ENCODE measurements at regions not wholly inside any gene's neighbourhood (a gene's known extent, or its start where the extent isn't known, plus 50 kb on each side); places are given as distances from the start of the nearest gene placed in this dataset.

DNA sequence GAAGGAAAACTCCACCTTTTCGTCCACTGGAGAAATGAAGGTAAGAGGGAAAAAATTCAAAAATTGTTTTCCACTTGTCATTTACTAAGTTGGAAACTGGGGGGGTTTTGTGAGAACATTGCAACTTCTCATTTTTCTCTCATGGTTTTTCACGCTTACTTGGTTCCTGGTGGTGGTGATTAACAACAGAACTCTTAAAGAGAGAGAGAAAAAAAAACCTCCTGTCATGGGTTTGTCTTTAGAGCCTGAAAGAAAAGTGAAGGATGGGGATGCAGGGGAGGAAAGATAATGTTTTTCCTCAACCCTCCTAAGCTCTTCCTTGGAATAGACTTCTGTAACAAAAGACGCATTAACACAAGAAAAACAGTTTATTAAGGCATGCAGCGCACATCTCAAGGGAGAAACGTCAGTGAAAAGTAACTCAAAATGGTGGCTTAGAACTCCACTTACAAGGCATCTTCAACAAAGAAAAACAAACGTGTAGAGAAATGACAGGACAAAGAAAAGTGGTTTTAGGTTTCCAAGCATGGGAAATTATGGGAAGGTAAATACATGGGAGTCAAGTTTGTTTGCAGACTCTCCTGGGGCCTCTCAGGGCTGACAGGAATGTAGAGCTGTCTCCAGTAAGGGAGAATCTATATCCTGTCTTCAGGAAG, 81.9 kb upstream of the ATF7IP start:
- Mint-ChIP-seq H3K9me3 (peaks cover 11% of the 10 kb centered on the region), H3K27ac (peak overlapping the region; percentile 91), H3K36me3 (peaks cover 1% of the 10 kb centered on the region), H3K4me3 (peak overlapping the region; percentile 7), H3K27me3 (ENCODE audit: low read depth) (no peaks in the 10 kb centered on the region), H3K4me1 (peaks cover 19% of the 10 kb centered on the region)
- DNase-seq (ENCODE audit: low spot score in 2 of 2, unreplicated experiment in 2 of 2): no peak
- TF ChIP-seq, protein P1, sequence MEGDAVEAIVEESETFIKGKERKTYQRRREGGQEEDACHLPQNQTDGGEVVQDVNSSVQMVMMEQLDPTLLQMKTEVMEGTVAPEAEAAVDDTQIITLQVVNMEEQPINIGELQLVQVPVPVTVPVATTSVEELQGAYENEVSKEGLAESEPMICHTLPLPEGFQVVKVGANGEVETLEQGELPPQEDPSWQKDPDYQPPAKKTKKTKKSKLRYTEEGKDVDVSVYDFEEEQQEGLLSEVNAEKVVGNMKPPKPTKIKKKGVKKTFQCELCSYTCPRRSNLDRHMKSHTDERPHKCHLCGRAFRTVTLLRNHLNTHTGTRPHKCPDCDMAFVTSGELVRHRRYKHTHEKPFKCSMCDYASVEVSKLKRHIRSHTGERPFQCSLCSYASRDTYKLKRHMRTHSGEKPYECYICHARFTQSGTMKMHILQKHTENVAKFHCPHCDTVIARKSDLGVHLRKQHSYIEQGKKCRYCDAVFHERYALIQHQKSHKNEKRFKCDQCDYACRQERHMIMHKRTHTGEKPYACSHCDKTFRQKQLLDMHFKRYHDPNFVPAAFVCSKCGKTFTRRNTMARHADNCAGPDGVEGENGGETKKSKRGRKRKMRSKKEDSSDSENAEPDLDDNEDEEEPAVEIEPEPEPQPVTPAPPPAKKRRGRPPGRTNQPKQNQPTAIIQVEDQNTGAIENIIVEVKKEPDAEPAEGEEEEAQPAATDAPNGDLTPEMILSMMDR (IDR thresholded peaks at IDR 0.05; ENCODE audit: unreplicated experiment): no peak

DNA sequence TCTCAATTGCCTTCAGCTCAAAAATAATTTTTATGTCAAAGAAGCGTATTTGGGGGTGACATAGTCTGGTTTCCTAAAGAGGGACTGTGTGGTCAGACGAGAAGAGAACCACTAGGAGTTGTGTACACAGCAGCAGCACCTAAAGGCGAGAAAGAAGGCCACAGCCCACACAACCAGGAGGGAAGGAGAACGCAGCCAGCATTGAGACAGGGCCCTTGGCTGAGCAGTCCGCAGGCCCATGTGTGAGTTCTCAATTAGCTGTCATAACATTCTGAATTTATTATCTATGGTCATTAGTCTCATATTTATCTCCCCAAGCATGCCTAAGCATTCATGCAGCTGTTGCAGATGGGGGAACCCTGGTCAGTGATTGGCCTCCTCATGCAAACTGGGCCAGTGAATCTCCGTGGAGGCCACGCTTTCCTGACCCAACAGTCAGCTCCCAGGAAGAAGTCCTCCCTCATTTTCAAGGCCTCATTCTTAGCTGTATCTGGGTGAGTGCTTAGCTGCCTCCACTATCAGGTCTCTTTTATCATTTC, 81.2 kb upstream of the ATF7IP start:
- Mint-ChIP-seq H3K27ac (peak overlapping the region; percentile 91), H3K36me3 (peaks cover 1% of the 10 kb centered on the region), H3K9me3 (peaks cover 16% of the 10 kb centered on the region), H3K4me1 (peaks cover 18% of the 10 kb centered on the region), H3K27me3 (ENCODE audit: low read depth) (no peaks in the 10 kb centered on the region), H3K4me3 (no peak overlapping the region)
- TF ChIP-seq, protein P1 (IDR thresholded peaks at IDR 0.05; ENCODE audit: unreplicated experiment): no peak
- peak in 1 of 2 experiments; percentile 42 for DNase-seq (ENCODE audit: low spot score in 2 of 2, unreplicated experiment in 2 of 2)

DNA sequence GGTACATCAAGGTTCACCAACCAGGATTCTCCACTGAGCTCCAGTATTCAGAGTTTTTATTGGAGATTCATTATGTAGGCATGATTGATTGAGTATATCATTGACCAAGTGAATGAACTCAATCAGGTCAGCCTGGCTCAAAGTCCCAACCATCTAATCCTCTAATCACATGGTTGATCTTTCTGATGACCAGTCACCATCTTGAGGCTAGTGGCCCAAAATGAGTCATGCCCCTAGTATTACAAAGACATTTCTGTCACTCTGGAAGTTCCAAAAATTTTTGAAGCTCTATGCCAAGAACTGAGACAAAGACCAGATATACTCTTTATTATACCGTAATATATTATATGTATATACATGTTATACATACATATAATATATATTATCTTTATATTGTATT, 75.9 kb upstream of the ATF7IP start:
- H3K4me1 Mint-ChIP-seq: peaks cover 2% of the 10 kb centered on the region
- no peaks in the 10 kb centered on the region for H3K27me3 Mint-ChIP-seq (ENCODE audit: low read depth)
- DNase-seq (ENCODE audit: low spot score in 2 of 2, unreplicated experiment in 2 of 2): no peak
- no peak overlapping the region for H3K4me3 Mint-ChIP-seq
- TF ChIP-seq, protein P1 (IDR thresholded peaks at IDR 0.05; ENCODE audit: unreplicated experiment): no peak
- no peaks in the 10 kb centered on the region for H3K36me3 Mint-ChIP-seq
- peaks cover 15% of the 10 kb centered on the region for H3K9me3 Mint-ChIP-seq
- no peak overlapping the region for H3K27ac Mint-ChIP-seq

DNA sequence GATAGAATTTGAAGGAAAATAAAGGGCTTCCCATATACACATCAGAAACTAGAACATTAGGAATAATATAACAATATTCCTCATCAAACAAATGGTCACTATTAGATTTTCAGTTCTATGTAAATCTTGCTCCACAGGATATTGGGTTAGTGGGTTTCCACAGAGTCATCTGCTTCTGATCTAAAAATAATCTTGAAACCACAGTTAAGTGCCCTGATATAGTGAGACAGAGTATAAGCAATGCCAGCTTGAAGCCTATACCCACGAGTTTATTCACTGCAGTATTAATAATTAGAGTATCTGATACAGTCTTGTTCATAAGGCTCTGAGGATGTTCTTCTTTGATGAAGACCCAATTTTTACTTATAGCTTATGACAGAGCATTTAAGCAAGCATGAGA, 74.5 kb upstream of the ATF7IP start:
- no peaks in the 10 kb centered on the region for H3K27me3 Mint-ChIP-seq (ENCODE audit: low read depth)
- peaks cover 20% of the 10 kb centered on the region for H3K9me3 Mint-ChIP-seq
- H3K4me1 Mint-ChIP-seq: no peaks in the 10 kb centered on the region
- H3K4me3 Mint-ChIP-seq: no peak overlapping the region
- no peak for DNase-seq (ENCODE audit: low spot score in 2 of 2, unreplicated experiment in 2 of 2)
- peaks cover 1% of the 10 kb centered on the region for H3K36me3 Mint-ChIP-seq
- no peak overlapping the region for H3K27ac Mint-ChIP-seq
- TF ChIP-seq, protein P1 (IDR thresholded peaks at IDR 0.05; ENCODE audit: unreplicated experiment): no peak

DNA sequence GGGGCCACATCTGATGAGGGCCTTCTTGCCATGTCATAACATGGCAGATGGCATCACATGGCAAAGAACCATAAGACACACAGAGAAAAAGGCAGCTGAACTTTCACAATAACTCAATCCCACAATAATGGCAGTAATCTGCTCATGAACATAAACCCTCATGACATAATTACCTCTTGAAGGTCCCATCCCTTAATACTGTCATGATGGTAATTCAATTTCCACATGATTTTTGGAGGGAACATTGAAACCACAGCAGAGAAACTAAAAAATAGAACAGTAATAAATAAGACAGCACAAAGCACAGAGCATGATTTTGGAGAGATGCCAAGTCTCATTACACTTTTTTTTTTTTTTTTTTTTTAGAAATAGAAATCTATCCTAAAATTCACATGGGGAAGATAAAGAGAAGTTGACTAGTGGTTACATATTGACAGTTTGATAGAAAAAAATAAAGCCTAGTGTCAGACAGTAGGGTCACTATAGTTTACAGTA, 61.8 kb upstream of the ATF7IP start:
- Mint-ChIP-seq H3K27me3 (ENCODE audit: low read depth) (no peaks in the 10 kb centered on the region), H3K4me1 (no peaks in the 10 kb centered on the region), H3K4me3 (no peak overlapping the region), H3K9me3 (peaks cover 35% of the 10 kb centered on the region), H3K27ac (no peak overlapping the region), H3K36me3 (peaks cover 9% of the 10 kb centered on the region)
- TF ChIP-seq, protein P1 (IDR thresholded peaks at IDR 0.05; ENCODE audit: unreplicated experiment): no peak
- no peak for DNase-seq (ENCODE audit: low spot score in 2 of 2, unreplicated experiment in 2 of 2)
